WI38 (cell line): ENCODE measurements at regions not wholly inside any gene's neighbourhood (a gene's known extent, or its start where the extent isn't known, plus 50 kb on each side); places are given as distances from the start of the nearest gene placed in this dataset.

Experiments
- H3K4me3 ChIP-seq: 2 replicates; pipeline ENCODE4 v1.5.1; 2011; ENCODE audit warnings: low read depth, mild to moderate bottlenecking, control low read depth, low read length
- TF ChIP-seq, protein P1 (sequence below): IDR thresholded peaks from 2 replicates; pipeline ENCODE4 v1.5.1; 2012; ENCODE audit warnings: low read depth, mild to moderate bottlenecking, control low read depth, low read length

DNA sequence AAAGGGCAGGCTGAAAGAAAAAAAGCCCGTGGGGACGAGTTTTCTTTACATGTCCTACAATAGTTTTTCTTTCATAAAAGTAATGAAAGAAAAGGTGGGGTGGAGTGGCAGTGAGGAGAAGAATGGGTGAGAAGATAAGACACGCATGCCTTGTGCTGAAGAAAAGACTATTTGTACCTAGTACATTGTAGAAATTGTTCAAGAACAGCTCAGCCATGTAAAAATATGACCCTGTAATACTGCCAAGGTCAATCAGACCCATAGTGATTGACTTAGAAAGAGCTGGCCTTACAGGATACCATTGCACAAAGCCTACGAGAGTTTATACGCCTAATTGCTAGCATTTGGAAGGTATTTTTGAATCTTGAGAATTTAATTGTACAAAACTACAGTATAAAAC lies 126.0 kb upstream of the NRIP1 start:
- H3K4me3 ChIP-seq, result no peak overlapping the region
- TF ChIP-seq, protein P1, sequence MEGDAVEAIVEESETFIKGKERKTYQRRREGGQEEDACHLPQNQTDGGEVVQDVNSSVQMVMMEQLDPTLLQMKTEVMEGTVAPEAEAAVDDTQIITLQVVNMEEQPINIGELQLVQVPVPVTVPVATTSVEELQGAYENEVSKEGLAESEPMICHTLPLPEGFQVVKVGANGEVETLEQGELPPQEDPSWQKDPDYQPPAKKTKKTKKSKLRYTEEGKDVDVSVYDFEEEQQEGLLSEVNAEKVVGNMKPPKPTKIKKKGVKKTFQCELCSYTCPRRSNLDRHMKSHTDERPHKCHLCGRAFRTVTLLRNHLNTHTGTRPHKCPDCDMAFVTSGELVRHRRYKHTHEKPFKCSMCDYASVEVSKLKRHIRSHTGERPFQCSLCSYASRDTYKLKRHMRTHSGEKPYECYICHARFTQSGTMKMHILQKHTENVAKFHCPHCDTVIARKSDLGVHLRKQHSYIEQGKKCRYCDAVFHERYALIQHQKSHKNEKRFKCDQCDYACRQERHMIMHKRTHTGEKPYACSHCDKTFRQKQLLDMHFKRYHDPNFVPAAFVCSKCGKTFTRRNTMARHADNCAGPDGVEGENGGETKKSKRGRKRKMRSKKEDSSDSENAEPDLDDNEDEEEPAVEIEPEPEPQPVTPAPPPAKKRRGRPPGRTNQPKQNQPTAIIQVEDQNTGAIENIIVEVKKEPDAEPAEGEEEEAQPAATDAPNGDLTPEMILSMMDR, result no peak

DNA sequence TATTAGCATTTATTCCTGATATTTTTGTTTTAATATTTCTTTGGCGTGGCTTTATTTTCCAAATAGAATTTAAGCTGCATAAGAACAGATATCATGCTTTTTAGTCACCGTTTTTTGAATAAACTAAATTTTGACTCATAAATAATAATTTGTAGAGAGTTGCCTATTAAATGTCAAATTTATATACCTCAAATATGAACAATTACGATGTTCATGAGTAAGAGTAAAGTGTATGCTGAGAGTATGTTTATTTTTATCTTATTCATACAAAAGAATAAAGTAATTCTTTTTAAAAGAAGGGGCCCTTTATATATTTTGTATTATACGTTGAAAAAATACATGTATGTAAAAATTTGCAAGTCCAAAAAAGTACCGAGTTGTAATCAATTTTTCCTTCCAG lies 126.5 kb upstream of the NRIP1 start:
- no peak overlapping the region for H3K4me3 ChIP-seq
- TF ChIP-seq, protein P1, result no peak

DNA sequence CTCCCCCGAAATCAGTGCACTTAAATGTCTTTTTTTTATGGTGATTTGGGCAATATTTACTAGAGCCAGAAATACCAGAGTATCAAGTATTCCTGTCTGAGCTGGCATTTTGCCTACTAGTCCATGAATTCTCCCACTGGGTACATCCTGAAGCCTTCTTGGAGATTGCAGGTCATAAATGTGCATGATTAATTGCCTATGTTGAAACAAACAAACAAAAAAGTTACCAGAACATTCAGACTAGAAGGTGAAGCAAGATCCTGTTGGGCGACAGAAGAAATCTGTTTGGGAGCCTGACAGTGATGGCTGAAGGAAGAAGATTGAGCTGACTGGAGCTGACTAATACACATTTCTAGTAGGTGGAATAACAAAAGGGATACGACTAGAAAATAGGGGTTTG lies 127.4 kb upstream of the NRIP1 start:
- H3K4me3 ChIP-seq, result no peak overlapping the region
- TF ChIP-seq, protein P1, result no peak

DNA sequence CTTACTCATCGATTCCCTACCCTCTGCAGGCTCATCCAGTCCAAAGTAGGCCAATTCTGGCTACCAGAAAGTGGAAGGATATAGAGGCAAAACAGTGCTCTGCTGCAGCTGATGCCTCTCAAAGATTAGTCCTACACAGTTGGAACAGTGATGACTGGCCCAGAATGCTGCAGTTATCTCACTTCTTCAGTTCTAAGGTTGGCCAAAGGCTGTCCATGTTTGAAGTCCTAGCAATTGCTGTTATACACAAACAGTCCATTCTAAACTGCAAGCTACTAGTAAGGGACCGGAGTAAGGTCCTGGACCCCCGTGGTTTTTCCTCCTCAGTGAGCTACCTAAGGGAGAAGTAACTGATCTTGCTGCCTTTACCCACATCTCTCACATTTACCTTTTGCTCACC lies 129.1 kb upstream of the NRIP1 start:
- TF ChIP-seq, protein P1, result no peak
- H3K4me3 ChIP-seq, result no peak overlapping the region

DNA sequence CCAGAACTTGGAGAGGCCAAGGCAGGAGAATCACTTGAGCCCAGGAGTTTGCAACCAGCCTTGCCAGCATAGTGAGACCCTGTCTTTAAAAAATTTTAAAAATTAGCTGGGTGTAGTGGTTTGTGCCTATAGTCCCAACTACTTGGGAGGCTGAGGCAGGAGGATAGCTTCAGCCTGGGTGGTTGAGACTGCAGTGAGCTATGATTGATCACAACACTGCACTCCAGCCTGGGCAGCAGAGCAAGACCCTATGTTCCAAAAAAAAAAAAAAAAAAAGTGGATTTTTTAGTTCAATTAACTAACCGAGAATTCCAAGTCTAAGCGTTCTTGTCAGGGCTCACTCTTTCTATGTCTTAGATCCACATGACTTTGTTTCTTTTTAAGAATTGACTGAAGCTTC lies 130.3 kb upstream of the NRIP1 start:
- TF ChIP-seq, protein P1, result no peak

DNA sequence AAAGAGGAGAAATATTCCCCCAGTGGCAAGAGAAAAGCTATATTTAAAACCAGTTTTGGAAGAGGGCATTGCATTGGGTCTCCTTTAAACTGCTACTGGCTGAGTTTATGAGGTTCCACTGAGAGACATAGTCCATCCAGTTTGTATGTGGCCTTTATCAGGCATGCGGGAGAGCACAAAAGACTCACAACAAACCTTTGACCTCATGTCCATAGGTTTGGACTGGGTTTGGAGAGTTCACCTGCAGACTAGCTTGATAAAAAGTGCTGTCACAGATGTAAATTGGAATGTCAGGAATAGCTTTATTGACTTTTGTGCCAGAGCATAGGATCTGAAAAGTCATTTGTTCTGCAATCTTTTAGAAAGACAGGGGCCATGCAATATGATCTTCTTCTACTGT lies 131.0 kb upstream of the NRIP1 start:
- TF ChIP-seq, protein P1, result no peak
- no peak overlapping the region for H3K4me3 ChIP-seq

More for the DNA sequence above, 130.3 kb upstream of the NRIP1 start:
- H3K4me3 ChIP-seq, result no peak overlapping the region

DNA sequence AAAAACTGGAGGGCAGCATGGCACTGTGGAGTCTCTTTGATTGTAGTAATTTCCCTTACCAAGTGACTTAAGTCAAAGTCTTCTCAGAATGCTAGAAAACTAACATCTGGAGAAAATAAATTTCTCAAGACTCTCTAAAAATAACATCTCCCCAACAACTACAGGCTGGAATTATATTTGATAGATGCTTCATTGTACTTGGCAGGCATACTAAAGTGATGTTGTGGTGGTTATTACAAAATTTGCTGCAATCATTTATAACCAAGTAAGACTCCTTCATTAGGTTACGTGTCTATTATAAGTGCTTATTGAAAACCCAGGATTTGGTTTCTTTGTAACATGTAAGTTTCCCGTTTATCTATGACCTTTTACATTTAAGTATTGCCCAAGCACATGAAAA lies 132.9 kb upstream of the NRIP1 start:
- no peak overlapping the region for H3K4me3 ChIP-seq
- TF ChIP-seq, protein P1, result no peak
